ENCODE measurements at regions not wholly inside any gene's neighbourhood (a gene's known extent, or its start where the extent isn't known, plus 50 kb on each side); places are given as distances from the start of the nearest gene placed in this dataset.

DNA sequence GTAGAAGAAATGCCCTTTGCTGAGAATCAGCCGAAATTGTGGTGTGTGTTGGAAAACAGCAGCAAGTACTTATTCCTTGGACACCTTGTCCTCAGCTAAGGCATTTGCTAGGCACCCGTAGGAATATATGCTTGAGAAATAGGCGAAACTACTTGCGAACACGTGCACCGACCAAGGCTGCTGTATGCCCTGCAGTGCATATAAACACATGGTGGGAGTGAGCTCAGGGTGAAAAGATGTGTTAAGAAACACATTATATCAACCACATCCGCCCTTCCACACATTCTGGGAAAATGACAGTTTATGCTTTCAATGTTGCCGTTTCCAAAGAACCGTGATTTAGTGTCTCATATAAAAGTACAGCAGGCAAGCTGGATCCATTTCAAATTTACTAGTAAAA lies 199.2 kb downstream of the JCAD start:
- WGBS, 2 donors = 86 to 89% methylated on average over 9 of the region's 9 CpGs
- Histone ChIP-seq H3K36me3 (no peaks in the 10 kb centered on the region), H3K27ac (no peak overlapping the region), H3K4me3 (no peak overlapping the region), H3K27me3 (no peaks in the 10 kb centered on the region), H3K9me3 (no peaks in the 10 kb centered on the region), H3K4me1 (peaks cover 8 to 10% (median 9%) of the 10 kb centered on the region in 4 donors)
- ATAC-seq (ENCODE audit: low FRiP score in 2 of 2) (no peak), DNase-seq (no peak)
- no peak for TF ChIP-seq POLR2A (IDR thresholded peaks at IDR 0.05)
- TF ChIP-seq POLR2AphosphoS5 (IDR thresholded peaks at IDR 0.05) = no peak
- no peak for TF ChIP-seq EP300 (IDR thresholded peaks at IDR 0.05)
- TF ChIP-seq, protein P1, sequence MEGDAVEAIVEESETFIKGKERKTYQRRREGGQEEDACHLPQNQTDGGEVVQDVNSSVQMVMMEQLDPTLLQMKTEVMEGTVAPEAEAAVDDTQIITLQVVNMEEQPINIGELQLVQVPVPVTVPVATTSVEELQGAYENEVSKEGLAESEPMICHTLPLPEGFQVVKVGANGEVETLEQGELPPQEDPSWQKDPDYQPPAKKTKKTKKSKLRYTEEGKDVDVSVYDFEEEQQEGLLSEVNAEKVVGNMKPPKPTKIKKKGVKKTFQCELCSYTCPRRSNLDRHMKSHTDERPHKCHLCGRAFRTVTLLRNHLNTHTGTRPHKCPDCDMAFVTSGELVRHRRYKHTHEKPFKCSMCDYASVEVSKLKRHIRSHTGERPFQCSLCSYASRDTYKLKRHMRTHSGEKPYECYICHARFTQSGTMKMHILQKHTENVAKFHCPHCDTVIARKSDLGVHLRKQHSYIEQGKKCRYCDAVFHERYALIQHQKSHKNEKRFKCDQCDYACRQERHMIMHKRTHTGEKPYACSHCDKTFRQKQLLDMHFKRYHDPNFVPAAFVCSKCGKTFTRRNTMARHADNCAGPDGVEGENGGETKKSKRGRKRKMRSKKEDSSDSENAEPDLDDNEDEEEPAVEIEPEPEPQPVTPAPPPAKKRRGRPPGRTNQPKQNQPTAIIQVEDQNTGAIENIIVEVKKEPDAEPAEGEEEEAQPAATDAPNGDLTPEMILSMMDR (IDR thresholded peaks at IDR 0.05) = no peak

DNA sequence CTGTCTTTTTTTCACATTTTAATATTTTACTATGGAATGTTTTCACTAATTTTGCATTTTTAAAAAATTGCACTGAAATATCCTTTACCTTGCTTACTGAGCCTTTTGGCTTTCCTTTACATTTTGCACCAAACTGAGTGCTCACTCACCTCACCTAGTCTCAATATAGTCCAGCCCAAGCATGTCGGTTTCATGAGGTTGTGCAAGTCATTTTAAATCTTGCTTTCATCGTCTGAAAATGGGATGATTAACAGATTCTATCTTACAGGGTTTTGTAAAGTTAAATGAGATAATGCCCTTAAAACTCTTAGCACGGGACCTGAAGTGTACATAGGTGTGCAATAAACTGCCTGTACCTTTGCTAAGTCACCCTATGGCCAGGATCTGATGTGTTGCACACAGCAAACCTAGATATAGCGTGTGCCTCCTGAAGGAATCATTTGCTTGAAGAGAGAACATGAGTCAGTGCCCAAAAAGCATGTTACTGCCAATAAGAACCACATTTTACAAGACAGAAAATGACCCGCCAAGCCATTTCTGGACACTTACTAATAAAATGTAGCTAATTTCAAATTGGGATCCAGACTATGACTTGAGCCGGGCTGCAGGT lies 199.8 kb downstream of the JCAD start:
- no peak for DNase-seq
- Histone ChIP-seq H3K4me3 (no peak overlapping the region), H3K4me1 (peaks cover 8 to 10% (median 9%) of the 10 kb centered on the region in 4 donors), H3K27ac (no peak overlapping the region), H3K27me3 (no peaks in the 10 kb centered on the region), H3K36me3 (no peaks in the 10 kb centered on the region), H3K9me3 (no peaks in the 10 kb centered on the region)
- 91 to 94% methylated on average over 6 of the region's 6 CpGs for WGBS, 2 donors
- ATAC-seq (ENCODE audit: low FRiP score in 2 of 2) = no peak
- TF ChIP-seq POLR2A (IDR thresholded peaks at IDR 0.05) (no peak), EP300 (IDR thresholded peaks at IDR 0.05) (no peak)

DNA sequence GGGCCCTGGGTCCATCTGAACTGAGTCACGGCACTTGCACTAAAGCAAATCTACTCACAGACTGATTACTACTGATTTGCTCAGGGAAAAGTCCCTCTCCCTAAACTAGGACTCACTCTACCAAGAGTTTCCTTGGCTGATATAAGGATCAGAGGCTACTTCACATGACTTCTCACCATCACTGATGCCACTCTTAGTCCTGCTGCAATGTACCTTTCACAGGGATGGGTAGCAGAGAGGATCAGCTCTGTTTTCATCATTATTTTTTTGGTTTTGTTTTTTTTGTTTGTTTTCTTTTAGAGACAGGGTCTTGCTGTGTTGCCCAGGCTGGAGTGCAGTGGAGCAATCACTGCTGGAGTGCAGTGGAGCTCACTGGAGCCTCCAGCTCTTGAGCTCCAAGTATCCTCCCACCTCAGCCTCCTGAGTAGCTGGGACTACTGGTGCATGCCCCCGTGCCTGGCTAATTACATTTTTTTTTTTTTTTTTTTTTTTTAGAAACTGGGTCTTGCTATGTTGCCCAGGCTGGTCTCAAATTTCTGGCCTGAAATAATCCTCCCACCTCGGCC lies 200.6 kb downstream of the JCAD start:
- ATAC-seq (ENCODE audit: low FRiP score in 2 of 2) = peak in 1 of 2 donors; percentile 37
- Histone ChIP-seq H3K36me3 (no peaks in the 10 kb centered on the region), H3K27ac (peak overlapping the region in 1 of 4 donors; percentile 19), H3K4me1 (peaks cover 8 to 10% (median 9%) of the 10 kb centered on the region in 4 donors), H3K9me3 (no peaks in the 10 kb centered on the region), H3K27me3 (no peaks in the 10 kb centered on the region), H3K4me3 (no peak overlapping the region)
- 53 to 57% methylated on average over 3 of the region's 3 CpGs for WGBS, 2 donors
- TF ChIP-seq, protein P1 (IDR thresholded peaks at IDR 0.05) = peak in 1 of 6 experiments; percentile 1
- TF ChIP-seq POLR2A (IDR thresholded peaks at IDR 0.05) = no peak
- DNase-seq = no peak

DNA sequence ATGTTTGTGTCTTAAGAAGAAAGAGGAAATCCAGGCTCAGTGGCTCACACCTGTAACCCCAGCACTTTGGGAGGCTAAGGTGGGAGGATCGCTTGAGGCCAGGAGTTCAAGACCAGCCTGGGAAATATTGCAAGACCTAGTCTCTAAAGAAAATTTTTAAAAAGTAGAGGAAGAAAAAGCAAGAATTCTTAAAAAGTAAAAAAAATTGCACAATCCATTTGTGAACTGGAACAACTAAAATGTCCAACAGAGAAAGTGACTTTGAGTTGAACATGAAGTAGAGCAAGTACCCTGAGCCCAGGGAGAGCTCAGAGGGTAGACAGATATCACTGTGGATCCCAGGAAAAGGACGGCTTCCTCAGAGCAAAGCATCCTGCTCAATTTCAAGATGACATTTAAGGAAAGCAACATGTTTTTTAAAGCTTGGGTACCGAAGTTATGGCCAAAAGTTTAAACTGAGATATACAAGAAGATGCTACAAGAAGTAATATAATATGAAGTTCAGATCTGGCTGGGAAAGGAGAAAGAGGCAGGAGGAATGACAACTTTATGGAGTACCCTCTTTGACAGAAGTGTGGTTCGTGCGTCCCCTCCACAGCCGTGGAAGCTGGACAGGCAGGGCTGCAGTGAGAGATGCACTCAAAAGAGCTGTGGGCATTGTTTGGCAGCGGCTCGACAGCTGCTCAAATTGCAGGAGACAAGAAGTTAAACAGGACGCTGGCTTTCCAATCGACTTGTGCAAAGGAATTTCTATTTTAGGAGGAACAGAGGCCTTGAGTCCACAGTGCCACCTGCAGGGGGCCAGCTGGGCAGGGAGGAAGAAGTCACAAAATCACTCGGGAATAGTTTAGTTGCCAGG lies 201.3 kb downstream of the JCAD start:
- ATAC-seq (ENCODE audit: low FRiP score in 2 of 2) (peak; percentile 57 to 68), DNase-seq (peak in 1 of 2 donors; percentile 70)
- H3K9me3 ChIP-seq = no peaks in the 10 kb centered on the region
- H3K27ac ChIP-seq = peak overlapping the region in 2 of 4 donors; percentile 19 to 43
- TF ChIP-seq, protein P1 (IDR thresholded peaks at IDR 0.05) = peak; percentile 41 to 69 (median 66)
- TF ChIP-seq POLR2AphosphoS5 (IDR thresholded peaks at IDR 0.05) (peak in 1 of 2 donors; percentile 47), POLR2A (IDR thresholded peaks at IDR 0.05) (no peak), EP300 (IDR thresholded peaks at IDR 0.05) (no peak)
- 21 to 23% methylated on average over 11 of the region's 11 CpGs for WGBS, 2 donors
- H3K27me3 ChIP-seq = no peaks in the 10 kb centered on the region
- H3K4me3 ChIP-seq = no peak overlapping the region
- H3K4me1 ChIP-seq = peaks cover 8 to 10% (median 9%) of the 10 kb centered on the region in 4 donors
- H3K36me3 ChIP-seq = no peaks in the 10 kb centered on the region

DNA sequence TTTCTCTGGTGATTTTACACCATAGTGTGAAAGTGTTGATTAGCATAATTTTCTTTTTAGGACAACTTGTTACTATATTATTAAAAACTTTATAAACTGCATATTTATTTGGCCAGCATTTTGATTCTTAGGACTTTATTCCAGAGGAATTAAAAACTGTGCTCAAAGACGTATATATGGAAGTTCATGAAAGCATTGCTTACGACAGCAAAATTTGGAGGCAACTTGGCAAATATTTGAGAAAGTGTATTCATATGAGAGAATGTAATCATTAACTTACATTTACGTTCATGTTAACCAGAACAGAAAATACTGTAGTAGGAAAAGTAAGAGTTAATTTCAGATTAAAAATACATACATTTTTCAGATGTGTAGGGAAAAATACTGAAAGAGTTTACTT lies 203.1 kb downstream of the JCAD start:
- no peak for TF ChIP-seq POLR2AphosphoS5 (IDR thresholded peaks at IDR 0.05)
- no peak for TF ChIP-seq POLR2A (IDR thresholded peaks at IDR 0.05)
- TF ChIP-seq EP300 (IDR thresholded peaks at IDR 0.05) = no peak
- TF ChIP-seq, protein P1 (IDR thresholded peaks at IDR 0.05) = no peak
- DNase-seq (no peak), ATAC-seq (ENCODE audit: low FRiP score in 2 of 2) (no peak)
- peaks cover 8 to 13% (median 10%) of the 10 kb centered on the region in 4 donors for H3K4me1 ChIP-seq
- no peak overlapping the region for H3K4me3 ChIP-seq
- H3K36me3 ChIP-seq = no peaks in the 10 kb centered on the region
- H3K9me3 ChIP-seq = no peaks in the 10 kb centered on the region
- H3K27me3 ChIP-seq = no peaks in the 10 kb centered on the region
- 87 to 88% methylated on average over 3 of the region's 3 CpGs for WGBS, 2 donors
- H3K27ac ChIP-seq = no peak overlapping the region
